Tibial nerve (tissue), 4 donors: ENCODE measurements at regions not wholly inside any gene's neighbourhood (a gene's known extent, or its start where the extent isn't known, plus 50 kb on each side); places are given as distances from the start of the nearest gene placed in this dataset.
"Not testable (repeated sequence)": the region's sequence is repeated elsewhere in the genome, so short reads cannot be mapped to it uniquely, and the experiment has no call there.

Source experiments
- DNase-seq, 2 donors: peaks; one replicate each; pipeline ENCODE4 v3.0.0-alpha.2; 2019; ENCODE audit warnings: low spot score in 2 of 2
- H3K27ac ChIP-seq, 4 donors: fragments of 200-600 bp; sonication (generic) in 3 of 4; one replicate each; pipeline ENCODE4 v1.5.1; 2017 to 2019; ENCODE audit warnings: mild to moderate bottlenecking in 1 of 4
- H3K27me3 ChIP-seq, 2 donors: fragments of 200-600 bp; sonication (generic) in 1 of 2; one replicate each; pipeline versions ENCODE4 v1.5.1 to v1.6.0; 2017 to 2019
- H3K36me3 ChIP-seq, 3 donors: fragments of 200-600 bp; sonication (generic); one replicate each; pipeline ENCODE4 v1.5.1; 2018 to 2019
- H3K4me1 ChIP-seq, 4 donors: fragments of 200-600 bp; sonication (generic) in 3 of 4; one replicate each; pipeline ENCODE4 v1.5.1; 2017 to 2019
- H3K4me3 ChIP-seq, 4 donors: fragments of 200-600 bp; sonication (generic) in 3 of 4; one replicate each; pipeline ENCODE4 v1.5.1; 2017 to 2019; ENCODE audit warnings: mild to moderate bottlenecking in 1 of 4, moderate library complexity in 1 of 4
- H3K9me3 ChIP-seq, 4 donors: fragments of 200-600 bp; sonication (generic) in 3 of 4; one replicate each; pipeline ENCODE4 v1.5.1; 2017 to 2019
- CTCF ChIP-seq, 5 experiments: fragments of 200-600 bp in 3 of 5; fragments of 450-650 bp in 2 of 5; sonication (generic) in 3 of 5; IDR thresholded peaks; one replicate each; pipeline ENCODE4 v1.5.1; 2016 to 2019; ENCODE audit warnings: antibody characterized with exemption in 5 of 5, mild to moderate bottlenecking in 3 of 5, moderate library complexity in 2 of 5
- EP300 ChIP-seq, 2 donors: sonication (generic); formaldehyde crosslinking; IDR thresholded peaks; one replicate each; pipeline ENCODE4 v1.6.1; 2017; ENCODE audit warnings: antibody characterized with exemption in 2 of 2, mild to moderate bottlenecking in 1 of 2
- POLR2A ChIP-seq, 2 donors: fragments of 450-650 bp; IDR thresholded peaks; one replicate each; pipeline ENCODE4 v1.6.1; 2017; ENCODE audit warnings: antibody characterized with exemption in 2 of 2, mild to moderate bottlenecking in 2 of 2, moderate library complexity in 2 of 2
- WGBS, 2 donors: methylation state at CpG; one replicate each; pipeline ENCODE4 v1.1.5; 2018; 5-methylcytosine and 5-hydroxymethylcytosine counted together

GRCh38 chr1:188017921-188018320, 1189.2 kb downstream of the PLA2G4A start:
- H3K27me3 ChIP-seq, result no peaks in the 10 kb centered on the region
- no peak for DNase-seq
- H3K4me3 ChIP-seq, result no peak overlapping the region
- no peak overlapping the region for H3K27ac ChIP-seq
- no peaks in the 10 kb centered on the region for H3K36me3 ChIP-seq
- H3K9me3 ChIP-seq, result peaks cover 0 to 5% (median 0%) of the 10 kb centered on the region in 4 donors
- no peak for TF ChIP-seq POLR2A (IDR thresholded peaks at IDR 0.05)
- TF ChIP-seq EP300 (IDR thresholded peaks at IDR 0.05), result no peak
- no peak for TF ChIP-seq CTCF (IDR thresholded peaks at IDR 0.05)
- H3K4me1 ChIP-seq, result no peaks in the 10 kb centered on the region
- WGBS, 2 donors, result 87 to 99% methylated on average over 4 of the region's 4 CpGs

- Histone ChIP-seq H3K4me1 (peaks cover 0 to 8% (median 0%) of the 10 kb centered on the region in 4 donors), H3K4me3 (no peak overlapping the region), H3K36me3 (no peaks in the 10 kb centered on the region), H3K27me3 (no peaks in the 10 kb centered on the region), H3K9me3 (no peaks in the 10 kb centered on the region), H3K27ac (no peak overlapping the region)
- 77 to 92% methylated on average over 2 of the region's 2 CpGs for WGBS, 2 donors
- TF ChIP-seq POLR2A (IDR thresholded peaks at IDR 0.05), result no peak
- no peak for TF ChIP-seq CTCF (IDR thresholded peaks at IDR 0.05)
- no peak for TF ChIP-seq EP300 (IDR thresholded peaks at IDR 0.05)
- DNase-seq, result no peak
Observed at GRCh38 chr1:188022661-188023060, 1193.9 kb downstream of the PLA2G4A start.

GRCh38 chr1:188023206-188023605, 1194.5 kb downstream of the PLA2G4A start:
- no peaks in the 10 kb centered on the region for H3K27me3 ChIP-seq
- H3K4me3 ChIP-seq, result no peak overlapping the region
- H3K27ac ChIP-seq, result no peak overlapping the region
- TF ChIP-seq POLR2A (IDR thresholded peaks at IDR 0.05), result no peak
- no peak for TF ChIP-seq CTCF (IDR thresholded peaks at IDR 0.05)
- TF ChIP-seq EP300 (IDR thresholded peaks at IDR 0.05), result no peak
- no peak for DNase-seq
- H3K4me1 ChIP-seq, result peaks cover 0 to 11% (median 0%) of the 10 kb centered on the region in 4 donors
- 84 to 94% methylated on average over 2 of the region's 2 CpGs for WGBS, 2 donors
- no peaks in the 10 kb centered on the region for H3K36me3 ChIP-seq
- H3K9me3 ChIP-seq, result no peaks in the 10 kb centered on the region

- H3K27me3 ChIP-seq, result no peaks in the 10 kb centered on the region
- H3K4me1 ChIP-seq, result peaks cover 0 to 12% (median 0%) of the 10 kb centered on the region in 4 donors
- H3K36me3 ChIP-seq, result no peaks in the 10 kb centered on the region
- peak in 1 of 2 donors; percentile 38 for TF ChIP-seq EP300 (IDR thresholded peaks at IDR 0.05)
- no peak for TF ChIP-seq POLR2A (IDR thresholded peaks at IDR 0.05)
- no peak for TF ChIP-seq CTCF (IDR thresholded peaks at IDR 0.05)
- peaks cover 0 to 4% (median 0%) of the 10 kb centered on the region in 4 donors for H3K9me3 ChIP-seq
- peak overlapping the region; percentile 1 to 88 (median 47) for H3K27ac ChIP-seq
- no peak overlapping the region for H3K4me3 ChIP-seq
- DNase-seq, result no peak
Observed at GRCh38 chr1:188027613-188028012, 1198.9 kb downstream of the PLA2G4A start.

- not testable (repeated sequence) for DNase-seq
- WGBS, 2 donors, result 50 to 69% methylated on average over 2 of the region's 2 CpGs
Observed at GRCh38 chr1:188037572-188037971, 1208.8 kb downstream of the PLA2G4A start.

More at GRCh38 chr1:188037572-188037971, 1208.8 kb downstream of the PLA2G4A start:
- H3K4me3 ChIP-seq, H3K27ac ChIP-seq, H3K27me3 ChIP-seq, H3K36me3 ChIP-seq, H3K4me1 ChIP-seq: not testable (repeated sequence)
- peaks cover 0 to 13% (median 0%) of the 10 kb centered on the region in 4 donors for H3K9me3 ChIP-seq
